ENCODE measurements at regions not wholly inside any gene's neighbourhood (a gene's known extent, or its start where the extent isn't known, plus 50 kb on each side); places are given as distances from the start of the nearest gene placed in this dataset.

DNA sequence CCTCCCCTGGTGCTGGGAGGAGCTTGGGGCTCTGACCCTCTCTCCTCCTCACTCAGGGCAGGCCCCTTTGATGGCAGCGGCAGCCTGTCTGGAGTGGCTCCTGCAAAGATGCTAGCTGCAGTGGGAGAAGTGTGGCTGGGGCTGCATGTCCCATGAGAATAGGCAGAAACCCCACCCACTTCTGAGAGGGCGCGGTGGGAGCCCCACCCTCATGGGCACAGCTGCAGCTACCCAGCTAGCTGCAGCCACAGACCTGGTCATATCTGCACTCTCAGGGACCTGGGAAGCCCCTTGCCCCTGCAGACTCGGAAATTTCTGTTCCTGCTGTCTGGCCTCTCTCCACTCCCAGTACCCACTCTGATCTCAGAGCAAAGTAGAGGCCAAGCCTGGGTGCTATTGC lies 72.2 kb upstream of the BRD7 start (continued):
- TF ChIP-seq, protein P1, sequence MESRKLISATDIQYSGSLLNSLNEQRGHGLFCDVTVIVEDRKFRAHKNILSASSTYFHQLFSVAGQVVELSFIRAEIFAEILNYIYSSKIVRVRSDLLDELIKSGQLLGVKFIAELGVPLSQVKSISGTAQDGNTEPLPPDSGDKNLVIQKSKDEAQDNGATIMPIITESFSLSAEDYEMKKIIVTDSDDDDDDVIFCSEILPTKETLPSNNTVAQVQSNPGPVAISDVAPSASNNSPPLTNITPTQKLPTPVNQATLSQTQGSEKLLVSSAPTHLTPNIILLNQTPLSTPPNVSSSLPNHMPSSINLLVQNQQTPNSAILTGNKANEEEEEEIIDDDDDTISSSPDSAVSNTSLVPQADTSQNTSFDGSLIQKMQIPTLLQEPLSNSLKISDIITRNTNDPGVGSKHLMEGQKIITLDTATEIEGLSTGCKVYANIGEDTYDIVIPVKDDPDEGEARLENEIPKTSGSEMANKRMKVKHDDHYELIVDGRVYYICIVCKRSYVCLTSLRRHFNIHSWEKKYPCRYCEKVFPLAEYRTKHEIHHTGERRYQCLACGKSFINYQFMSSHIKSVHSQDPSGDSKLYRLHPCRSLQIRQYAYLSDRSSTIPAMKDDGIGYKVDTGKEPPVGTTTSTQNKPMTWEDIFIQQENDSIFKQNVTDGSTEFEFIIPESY (IDR thresholded peaks at IDR 0.05), result no peak
- no peak for TF ChIP-seq NR2F2 (IDR thresholded peaks at IDR 0.05)
- TF ChIP-seq GABPA (IDR thresholded peaks at IDR 0.05 in 1 of 2, conservative IDR thresholded peaks at IDR 0.05 in 1 of 2), result no peak
- no peak for TF ChIP-seq TAF1 (conservative IDR thresholded peaks at IDR 0.05)
- no peak for TF ChIP-seq HNF4A (conservative IDR thresholded peaks at IDR 0.05)
- TF ChIP-seq YY1 (IDR thresholded peaks at IDR 0.05), result no peak
- TF ChIP-seq, protein P2, sequence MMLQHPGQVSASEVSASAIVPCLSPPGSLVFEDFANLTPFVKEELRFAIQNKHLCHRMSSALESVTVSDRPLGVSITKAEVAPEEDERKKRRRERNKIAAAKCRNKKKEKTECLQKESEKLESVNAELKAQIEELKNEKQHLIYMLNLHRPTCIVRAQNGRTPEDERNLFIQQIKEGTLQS (IDR thresholded peaks at IDR 0.05), result no peak
- TF ChIP-seq HNF4G (IDR thresholded peaks at IDR 0.05), result no peak

DNA sequence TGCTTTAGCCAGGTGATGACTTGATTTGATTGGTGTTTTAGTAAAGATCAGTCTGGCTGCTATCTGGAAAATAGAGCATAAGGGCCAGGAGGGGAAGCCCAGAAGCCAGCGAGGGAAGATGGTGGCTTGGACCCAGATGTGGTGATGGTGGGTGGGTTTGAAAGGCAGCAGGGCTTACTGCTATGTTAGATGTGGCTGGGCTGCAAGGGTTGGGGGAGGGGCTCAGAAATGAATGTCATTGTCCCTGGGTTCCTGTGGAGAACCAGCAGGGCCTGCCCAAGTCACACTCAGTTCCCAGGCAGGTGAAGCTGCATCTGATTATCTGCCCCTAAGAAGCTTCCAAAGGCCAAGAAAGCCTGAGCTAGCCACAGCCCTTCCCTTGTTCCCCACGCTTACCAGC lies 71.7 kb upstream of the BRD7 start:
- Histone ChIP-seq H3K4me3 (ENCODE audit: low read depth in 1 of 3, low read length in 3 of 3) (no peak overlapping the region), H3K4me1 (ENCODE audit: control insufficient read depth in 4 of 4, insufficient read depth in 4 of 4, low read length in 3 of 4) (no peaks in the 10 kb centered on the region), H3K36me3 (ENCODE audit: control insufficient read depth in 4 of 4, insufficient read depth in 3 of 4, low read depth in 1 of 4, low read length in 3 of 4) (no peaks in the 10 kb centered on the region), H3K9me3 (ENCODE audit: control insufficient read depth in 4 of 4, low read length in 3 of 4) (peaks cover 10 to 26% (median 23%) of the 10 kb centered on the region in 4 donors), H3K9ac (ENCODE audit: low read depth in 1 of 2, low read length in 2 of 2) (no peak overlapping the region), H3K27me3 (ENCODE audit: control insufficient read depth in 4 of 4, insufficient read depth in 4 of 4, low read length in 3 of 4) (no peaks in the 10 kb centered on the region), H3K27ac (ENCODE audit: low read depth in 1 of 2, low read length in 2 of 2) (no peak overlapping the region)
- DNase-seq (ENCODE audit: low spot score), result peak; percentile 21
- WGBS, result 88% methylated on average over 2 of the region's 2 CpGs
- TF ChIP-seq HNF4G (IDR thresholded peaks at IDR 0.05), result no peak
- no peak for TF ChIP-seq SP1 (IDR thresholded peaks at IDR 0.05)
- TF ChIP-seq, protein P3, sequence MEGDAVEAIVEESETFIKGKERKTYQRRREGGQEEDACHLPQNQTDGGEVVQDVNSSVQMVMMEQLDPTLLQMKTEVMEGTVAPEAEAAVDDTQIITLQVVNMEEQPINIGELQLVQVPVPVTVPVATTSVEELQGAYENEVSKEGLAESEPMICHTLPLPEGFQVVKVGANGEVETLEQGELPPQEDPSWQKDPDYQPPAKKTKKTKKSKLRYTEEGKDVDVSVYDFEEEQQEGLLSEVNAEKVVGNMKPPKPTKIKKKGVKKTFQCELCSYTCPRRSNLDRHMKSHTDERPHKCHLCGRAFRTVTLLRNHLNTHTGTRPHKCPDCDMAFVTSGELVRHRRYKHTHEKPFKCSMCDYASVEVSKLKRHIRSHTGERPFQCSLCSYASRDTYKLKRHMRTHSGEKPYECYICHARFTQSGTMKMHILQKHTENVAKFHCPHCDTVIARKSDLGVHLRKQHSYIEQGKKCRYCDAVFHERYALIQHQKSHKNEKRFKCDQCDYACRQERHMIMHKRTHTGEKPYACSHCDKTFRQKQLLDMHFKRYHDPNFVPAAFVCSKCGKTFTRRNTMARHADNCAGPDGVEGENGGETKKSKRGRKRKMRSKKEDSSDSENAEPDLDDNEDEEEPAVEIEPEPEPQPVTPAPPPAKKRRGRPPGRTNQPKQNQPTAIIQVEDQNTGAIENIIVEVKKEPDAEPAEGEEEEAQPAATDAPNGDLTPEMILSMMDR (IDR thresholded peaks at IDR 0.05; ENCODE audit: low read depth, low read length, missing input control), result no peak
- no peak for TF ChIP-seq RAD21 (IDR thresholded peaks at IDR 0.05)
- no peak for TF ChIP-seq YY1 (IDR thresholded peaks at IDR 0.05)
- TF ChIP-seq, protein P4, sequence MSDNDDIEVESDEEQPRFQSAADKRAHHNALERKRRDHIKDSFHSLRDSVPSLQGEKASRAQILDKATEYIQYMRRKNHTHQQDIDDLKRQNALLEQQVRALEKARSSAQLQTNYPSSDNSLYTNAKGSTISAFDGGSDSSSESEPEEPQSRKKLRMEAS (IDR thresholded peaks at IDR 0.05), result no peak
- TF ChIP-seq, protein P5, sequence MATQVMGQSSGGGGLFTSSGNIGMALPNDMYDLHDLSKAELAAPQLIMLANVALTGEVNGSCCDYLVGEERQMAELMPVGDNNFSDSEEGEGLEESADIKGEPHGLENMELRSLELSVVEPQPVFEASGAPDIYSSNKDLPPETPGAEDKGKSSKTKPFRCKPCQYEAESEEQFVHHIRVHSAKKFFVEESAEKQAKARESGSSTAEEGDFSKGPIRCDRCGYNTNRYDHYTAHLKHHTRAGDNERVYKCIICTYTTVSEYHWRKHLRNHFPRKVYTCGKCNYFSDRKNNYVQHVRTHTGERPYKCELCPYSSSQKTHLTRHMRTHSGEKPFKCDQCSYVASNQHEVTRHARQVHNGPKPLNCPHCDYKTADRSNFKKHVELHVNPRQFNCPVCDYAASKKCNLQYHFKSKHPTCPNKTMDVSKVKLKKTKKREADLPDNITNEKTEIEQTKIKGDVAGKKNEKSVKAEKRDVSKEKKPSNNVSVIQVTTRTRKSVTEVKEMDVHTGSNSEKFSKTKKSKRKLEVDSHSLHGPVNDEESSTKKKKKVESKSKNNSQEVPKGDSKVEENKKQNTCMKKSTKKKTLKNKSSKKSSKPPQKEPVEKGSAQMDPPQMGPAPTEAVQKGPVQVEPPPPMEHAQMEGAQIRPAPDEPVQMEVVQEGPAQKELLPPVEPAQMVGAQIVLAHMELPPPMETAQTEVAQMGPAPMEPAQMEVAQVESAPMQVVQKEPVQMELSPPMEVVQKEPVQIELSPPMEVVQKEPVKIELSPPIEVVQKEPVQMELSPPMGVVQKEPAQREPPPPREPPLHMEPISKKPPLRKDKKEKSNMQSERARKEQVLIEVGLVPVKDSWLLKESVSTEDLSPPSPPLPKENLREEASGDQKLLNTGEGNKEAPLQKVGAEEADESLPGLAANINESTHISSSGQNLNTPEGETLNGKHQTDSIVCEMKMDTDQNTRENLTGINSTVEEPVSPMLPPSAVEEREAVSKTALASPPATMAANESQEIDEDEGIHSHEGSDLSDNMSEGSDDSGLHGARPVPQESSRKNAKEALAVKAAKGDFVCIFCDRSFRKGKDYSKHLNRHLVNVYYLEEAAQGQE (IDR thresholded peaks at IDR 0.05), result no peak
